ENCODE measurements at regions not wholly inside any gene's neighbourhood (a gene's known extent, or its start where the extent isn't known, plus 50 kb on each side); places are given as distances from the start of the nearest gene placed in this dataset.

GRCh38 chr12:43221216-43221615, 330.8 kb downstream of the ADAMTS20 start:
- no peak for TF ChIP-seq CTCF (IDR thresholded peaks at IDR 0.05; ENCODE audit: low read depth, low read length)
- no peak for TF ChIP-seq POLR2A (IDR thresholded peaks at IDR 0.05; ENCODE audit: extremely low read depth, insufficient read length)
